ENCODE measurements at regions not wholly inside any gene's neighbourhood (a gene's known extent, or its start where the extent isn't known, plus 50 kb on each side); places are given as distances from the start of the nearest gene placed in this dataset.

DNA sequence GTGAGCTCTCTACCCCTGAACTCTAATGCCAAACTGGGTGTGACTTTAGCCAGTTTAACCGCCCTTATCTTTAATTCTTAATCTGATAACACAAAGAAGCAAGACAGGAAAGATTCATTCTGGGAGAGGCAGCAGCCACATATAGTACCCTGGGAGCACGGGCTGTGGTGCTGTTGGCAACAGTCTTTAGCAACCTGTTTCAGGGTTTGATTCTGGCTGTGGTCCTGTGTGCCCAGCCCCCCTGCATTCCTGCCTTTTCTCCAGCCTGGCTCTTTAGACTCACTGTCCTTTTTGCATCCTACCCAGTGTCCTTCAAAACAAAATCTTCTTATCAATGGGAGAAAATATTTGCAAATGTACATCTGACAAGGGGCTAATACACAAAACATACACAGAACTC lies 275.2 kb downstream of the GXYLT1 start:
- no peak for DNase-seq

DNA sequence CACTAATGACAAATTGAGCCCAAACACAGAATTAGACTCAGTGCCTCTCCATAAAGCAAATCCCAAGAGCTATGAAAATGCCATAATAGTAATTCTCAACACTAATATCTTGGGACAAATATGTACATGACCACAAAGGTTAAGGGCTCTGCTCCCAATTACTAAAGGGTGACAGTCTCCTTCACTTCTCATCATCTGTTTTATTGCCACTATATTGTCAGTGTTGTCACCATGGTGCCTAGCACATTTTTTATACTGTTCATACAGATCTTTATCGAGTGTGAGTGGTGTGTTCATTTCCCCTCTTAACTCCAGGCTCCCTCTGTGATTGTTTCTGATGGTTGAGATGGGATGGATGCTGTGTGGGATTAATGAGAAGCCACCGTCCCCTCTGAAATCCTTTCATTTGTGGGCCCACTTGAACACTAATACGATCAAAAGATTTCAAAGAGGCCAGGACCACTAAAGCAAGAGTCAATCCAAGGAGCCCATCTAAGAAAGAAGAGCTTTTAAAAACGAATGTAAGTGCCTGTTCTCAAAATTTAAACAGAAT lies 277.7 kb downstream of the GXYLT1 start:
- DNase-seq = no peak

DNA sequence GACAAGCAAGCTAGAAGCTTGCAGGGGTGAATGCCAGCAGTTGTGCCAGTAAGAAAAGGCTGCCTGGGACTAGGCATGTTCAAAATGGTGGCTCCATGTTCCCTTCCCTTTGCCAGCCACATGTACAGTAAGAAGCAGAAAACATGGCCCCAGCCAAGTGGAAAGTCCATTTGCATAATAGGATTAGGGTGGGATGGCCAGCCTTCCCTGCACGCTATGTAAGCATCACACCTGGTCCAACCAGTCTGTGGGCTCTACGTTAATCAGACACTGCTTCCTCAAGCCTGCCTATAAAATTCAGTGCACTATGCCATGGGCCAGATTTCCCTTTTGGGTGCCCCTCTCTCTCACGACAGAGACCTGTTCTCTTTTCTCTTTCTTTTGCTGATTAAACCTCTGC lies 288.4 kb downstream of the GXYLT1 start:
- no peak for DNase-seq

DNA sequence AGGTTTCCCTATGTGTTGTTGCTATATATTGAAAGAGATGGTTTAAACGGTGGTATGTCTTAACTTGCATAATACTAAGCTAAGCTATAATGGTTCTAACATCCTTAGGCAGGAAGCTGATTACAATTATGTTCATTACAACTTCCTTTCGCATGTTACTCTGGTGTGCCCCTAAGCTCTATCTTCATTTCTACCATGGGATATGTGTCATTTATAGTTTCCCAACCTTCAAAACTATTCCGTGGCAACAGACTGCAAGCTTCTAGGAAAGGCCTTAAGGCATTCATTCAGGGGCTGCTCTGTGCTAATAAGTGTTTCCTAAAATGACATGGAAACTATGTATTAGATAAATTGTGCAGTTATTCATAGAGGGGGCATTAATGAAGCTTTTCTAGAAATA lies 294.6 kb downstream of the GXYLT1 start:
- DNase-seq = no peak

DNA sequence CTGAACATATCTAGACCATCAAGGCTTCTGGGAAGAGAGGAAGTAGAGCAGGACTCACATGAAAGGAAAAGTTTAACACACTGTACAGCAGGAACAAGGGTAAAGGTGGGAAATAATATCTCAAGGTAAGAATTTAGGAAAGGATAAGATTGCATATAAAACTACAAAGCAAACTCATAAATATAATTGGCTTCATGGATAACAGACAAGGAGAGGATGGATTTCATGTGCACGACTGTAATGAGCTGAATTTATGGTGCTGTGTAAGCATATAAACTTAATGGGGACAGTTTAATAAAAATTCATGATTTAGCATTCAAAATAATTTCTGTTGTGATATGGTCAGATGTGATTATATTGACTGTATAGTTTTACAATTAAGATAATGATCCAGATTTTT lies 298.0 kb downstream of the GXYLT1 start:
- no peak for DNase-seq

DNA sequence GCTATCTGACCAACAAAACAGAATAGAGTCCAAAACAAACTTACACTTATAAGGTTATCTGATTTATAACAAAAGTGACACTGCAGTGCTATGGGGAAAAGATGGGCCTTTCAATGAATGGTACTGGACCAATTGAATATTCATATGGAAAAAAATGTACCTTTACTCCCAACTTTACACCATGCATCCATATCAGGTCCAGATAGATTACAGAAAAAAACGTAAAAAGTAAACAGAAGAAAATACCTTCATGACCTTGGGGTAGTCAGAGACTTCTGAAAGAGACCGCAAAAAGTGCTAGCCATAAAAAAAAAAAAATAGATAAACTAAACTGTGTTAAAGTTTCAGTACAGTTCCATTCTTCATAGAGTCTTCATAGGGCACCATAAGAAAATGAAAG lies 308.3 kb downstream of the GXYLT1 start:
- no peak for DNase-seq

DNA sequence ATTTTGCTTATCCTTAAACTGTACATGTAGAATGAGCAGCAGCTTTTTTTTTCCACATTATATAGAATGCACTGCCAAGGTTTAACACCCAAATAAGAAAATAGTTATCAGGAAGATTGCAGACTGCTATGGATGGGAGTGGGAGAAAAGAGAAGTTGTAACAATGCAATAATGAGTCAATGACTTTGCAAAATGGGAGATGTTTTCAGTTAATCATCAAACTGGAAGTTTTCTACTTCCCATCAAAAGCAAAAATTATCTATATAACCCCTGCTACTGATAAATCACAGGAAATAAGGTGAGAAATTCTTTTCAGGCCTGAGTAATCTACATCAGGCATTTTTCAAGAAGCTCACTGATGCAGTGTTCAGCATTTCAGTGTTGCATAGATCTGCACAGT lies 309.1 kb downstream of the GXYLT1 start:
- no peak for DNase-seq

DNA sequence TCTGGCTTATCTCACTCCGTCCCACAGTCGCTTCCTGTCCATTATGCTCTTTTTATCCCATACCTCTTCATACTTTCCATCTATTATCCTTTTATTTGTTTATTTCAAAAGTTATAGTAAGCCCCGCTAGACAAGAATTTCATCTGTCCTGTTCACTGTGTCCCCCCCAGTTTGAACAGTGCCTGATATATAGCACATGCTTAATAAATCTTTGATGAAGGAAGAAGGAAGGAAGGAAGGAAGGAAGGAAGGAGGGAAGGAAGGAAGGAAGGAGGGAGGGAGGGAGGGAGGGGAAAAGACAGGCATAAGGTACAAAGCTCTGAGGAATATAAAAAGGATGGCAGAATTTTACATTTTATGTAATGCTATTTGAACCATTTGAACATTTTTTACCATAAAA lies 324.7 kb downstream of the GXYLT1 start:
- DNase-seq = no peak

DNA sequence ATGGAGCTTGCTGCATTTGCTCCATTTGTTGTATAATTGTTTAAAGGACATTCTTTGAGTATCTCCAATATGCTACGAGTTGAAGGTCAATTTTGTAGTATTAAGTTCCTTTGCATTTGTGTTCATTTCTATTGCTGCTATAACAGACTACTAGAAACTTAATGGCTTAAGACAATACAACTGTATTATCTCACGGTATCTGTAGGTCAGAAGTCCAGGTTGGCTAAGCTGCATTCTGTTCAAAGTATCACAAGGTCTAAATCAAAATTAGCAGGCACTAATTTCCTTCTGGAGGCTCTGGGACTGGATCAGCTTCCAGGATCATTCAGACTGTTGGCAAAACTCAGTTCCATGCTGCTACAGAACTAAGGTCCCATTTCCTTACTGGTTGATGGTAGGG lies 340.6 kb downstream of the GXYLT1 start:
- no peak for DNase-seq

DNA sequence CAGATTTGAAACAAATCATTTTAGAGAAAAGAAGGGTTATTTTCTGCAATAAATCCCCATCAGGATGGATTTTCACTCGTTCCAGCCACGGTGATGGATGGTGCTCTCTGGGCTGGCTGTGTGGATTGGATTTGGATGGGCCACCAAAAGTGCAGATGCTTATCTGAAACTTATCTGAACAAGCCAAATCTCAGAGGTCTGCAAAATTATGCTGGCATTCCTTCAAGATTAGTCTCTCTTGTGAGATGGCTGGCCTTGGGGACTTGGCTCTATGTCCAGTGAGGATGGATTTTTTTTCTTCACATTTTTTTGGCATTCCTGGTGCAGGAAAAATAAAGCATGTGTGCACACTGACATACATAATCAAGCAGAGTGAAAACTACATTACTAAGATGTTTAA lies 341.9 kb downstream of the GXYLT1 start:
- no peak for DNase-seq

DNA sequence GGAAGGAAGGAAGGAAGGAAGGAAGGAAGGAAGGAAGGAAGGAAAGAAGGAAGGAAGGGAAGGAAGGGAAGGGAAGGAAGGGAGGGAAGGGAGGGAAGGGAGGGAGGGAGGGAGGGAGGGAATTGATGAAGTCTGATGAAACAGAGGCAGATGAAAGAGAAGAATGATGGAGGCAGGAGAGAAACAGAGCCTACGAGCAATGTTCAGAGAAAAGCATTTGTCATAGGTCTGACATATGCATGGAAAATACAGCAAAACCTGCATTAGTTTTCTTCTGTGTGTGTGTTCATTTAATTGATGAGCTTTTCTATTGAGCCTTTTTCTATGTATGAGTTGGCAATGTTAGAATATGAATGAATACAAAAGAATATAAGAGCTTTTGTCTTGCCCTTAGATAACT lies 343.4 kb downstream of the GXYLT1 start:
- no peak for DNase-seq

DNA sequence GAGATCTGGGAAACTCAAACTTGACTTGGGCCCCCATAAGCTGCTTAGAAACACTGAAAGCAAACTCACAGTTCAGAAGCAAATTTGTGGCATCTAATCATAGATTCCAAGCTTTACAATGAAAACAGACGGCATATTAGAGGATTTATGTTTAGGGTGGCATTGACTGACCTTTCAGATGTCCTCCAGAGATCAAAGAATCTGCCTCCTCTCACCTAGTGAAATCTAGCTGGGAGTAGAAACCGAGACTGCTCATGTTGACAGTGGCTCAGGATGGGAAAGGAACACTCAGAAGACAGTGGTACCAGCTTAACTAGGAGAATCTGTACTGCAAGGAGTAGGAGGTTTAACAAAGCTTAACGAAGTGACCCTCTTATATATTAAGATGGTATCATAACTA lies 345.0 kb downstream of the GXYLT1 start:
- DNase-seq = no peak

DNA sequence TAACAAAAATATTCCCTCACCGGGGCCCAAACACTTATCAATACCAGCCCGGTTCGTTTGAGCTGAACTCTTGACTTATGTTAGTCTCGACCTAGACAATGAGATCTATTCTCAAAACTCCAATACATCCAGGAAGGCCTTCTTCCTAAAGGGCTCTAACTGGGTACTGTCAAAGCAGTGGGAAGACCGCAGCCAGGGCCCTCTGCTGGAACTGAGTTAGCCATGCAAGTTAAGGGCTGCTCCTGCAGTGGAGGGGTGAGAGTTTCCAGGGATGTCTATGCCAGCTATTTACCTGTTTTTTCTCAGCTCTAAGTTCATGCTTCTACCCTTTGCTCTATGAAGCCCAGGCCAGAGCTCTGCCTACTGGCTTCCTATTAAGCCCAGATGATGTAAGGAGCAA lies 348.8 kb downstream of the GXYLT1 start:
- DNase-seq = no peak

DNA sequence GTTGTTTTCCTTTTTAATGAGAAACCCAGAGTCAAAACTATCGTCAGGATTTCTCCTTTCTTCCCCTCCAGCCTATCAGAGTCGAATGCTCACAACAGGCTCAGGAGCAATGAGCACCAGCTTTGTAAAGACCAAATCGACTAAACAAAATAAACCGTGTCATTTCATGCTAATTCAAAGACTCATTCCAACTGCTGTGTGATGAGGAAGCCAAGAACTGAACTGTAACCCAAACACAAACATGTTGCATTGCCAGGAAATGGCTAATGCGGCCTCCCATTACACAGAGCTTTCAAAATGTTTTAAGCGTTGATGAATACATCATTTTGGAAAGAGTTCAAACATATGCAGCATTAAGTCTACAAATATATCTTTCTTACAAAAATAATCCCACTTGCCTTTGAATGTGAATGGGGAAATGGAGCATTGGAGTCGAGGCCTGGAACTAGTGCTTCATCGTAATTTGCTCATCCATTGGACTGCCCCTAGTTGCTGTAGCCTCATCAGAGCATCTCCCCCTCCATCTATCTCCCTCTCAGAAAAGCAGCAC lies 349.5 kb downstream of the GXYLT1 start:
- no peak for DNase-seq

DNA sequence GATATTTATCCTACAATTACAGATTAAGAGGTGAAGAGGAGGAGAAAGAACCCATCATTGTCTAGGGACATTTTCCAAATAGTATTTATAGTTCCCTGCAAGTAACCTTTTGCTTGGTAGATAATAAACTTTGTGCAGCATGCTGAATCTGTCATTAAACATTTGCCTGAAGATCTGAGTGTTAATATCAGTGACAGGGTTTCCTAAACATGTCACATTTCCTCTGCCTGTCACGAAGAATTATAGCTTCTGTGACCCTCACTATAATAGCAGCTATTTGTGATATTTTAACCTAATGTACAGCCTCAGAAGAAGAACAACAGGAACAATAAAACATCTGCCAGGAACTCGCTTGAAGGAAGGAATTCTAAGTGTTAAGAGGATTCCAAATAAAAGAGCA lies 350.3 kb downstream of the GXYLT1 start:
- DNase-seq = no peak

DNA sequence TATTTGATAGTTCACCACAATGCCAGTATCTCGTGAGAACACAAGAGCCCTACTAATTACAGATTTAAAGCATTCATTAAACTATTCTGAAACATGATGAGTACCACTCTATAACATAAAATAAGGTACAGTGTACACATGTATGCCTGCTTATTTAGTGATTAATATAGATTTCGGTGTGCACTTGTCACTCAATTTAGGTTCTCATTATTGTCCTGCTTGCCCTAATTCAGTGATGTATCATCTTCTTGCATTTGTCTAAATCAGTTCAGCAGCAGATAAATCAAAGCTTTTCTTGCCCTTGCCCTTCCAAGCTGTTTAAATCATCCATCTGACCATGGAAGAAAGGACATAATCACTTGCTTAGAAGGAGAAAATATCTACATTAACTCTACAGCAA lies 359.7 kb downstream of the GXYLT1 start:
- DNase-seq = no peak

DNA sequence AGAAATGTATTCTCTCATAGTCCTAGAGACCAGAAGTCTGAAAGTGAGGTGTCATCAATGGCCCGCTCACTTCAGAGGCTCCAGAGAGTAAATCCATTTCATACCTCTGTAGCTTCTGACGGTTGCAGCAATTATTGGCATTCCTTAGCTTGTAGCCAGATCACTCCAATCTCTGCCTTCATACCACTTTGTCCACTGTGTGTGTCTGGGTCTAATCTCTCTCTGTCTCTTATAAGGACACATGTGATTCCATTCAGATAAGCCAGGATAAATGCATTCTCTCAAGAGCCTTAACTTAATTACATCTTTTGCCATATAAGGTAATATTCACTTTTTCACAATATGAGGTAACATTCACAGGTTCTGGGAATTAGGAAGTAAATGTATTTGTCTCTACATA lies 365.7 kb downstream of the GXYLT1 start:
- DNase-seq = no peak

DNA sequence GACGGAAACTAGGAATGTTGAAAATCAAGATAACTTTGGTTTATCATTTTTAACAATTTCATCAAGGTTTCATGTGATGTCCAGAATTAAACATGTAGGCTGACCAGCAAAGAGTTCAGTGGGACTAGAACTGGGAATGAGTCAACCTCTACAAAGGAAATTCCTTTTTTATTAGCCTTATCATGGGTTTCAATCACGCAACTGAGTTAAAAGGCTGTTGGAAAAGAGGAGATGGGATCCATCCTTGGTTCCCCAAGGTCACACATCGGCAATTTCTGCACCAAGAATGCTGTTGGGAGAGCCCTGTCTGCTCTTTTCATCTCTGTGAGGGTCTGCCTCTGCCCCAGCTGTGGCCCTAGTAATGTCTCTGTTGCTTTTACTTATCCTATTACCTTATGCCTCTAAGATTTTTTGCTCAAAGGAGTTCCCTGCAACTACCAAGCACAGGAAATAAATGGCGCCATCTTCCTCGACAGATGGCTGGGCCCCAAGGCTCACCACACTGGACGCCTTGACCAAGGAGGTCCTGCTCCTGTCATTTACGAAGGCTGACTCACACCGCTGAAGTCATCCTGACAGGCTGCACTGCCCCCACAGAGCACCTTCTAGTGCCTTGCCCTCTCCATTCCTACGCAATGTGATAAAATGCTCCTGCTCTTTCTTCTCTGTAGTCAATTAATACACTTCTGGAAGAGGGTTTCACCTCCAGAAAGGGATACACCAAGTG lies 367.4 kb downstream of the GXYLT1 start:
- DNase-seq = no peak

DNA sequence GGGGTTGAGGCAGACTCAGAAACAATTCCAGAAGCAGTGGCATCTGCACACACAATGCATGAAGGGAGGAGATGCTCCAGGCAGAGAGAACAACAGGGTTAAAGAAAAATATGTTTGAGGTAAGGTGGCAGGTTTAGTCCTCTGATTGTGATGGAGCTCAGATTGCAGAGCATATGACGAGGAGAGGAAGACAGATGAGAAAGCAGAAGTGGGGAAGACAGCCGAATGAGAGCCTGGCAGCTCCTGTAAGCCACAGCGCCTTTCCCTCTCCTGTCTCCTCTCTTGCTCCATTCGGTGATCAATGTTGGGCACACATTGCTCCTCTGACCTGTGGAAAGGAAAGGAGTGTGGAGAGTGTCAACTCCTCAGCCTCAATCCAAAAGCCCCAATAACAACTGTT lies 372.2 kb downstream of the GXYLT1 start:
- DNase-seq = no peak

DNA sequence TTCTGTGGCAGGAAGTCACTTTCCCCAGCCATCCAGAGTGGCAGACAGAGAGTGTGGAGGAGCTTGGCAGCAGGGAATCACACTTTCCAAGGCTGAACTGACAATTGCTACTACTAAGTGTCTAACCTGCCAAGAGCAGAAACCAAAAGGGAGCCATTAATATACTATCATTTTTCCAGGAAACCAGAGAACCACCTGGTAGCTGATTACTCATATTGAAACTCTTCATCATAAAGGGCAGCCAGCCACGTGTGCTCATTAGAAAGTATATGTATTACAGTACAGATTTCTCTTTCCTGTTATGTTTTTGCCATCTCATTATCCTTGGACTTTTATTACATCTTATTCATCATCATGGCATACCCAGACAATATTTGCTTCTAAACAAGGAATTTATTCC lies 374.9 kb downstream of the GXYLT1 start:
- DNase-seq = no peak

DNA sequence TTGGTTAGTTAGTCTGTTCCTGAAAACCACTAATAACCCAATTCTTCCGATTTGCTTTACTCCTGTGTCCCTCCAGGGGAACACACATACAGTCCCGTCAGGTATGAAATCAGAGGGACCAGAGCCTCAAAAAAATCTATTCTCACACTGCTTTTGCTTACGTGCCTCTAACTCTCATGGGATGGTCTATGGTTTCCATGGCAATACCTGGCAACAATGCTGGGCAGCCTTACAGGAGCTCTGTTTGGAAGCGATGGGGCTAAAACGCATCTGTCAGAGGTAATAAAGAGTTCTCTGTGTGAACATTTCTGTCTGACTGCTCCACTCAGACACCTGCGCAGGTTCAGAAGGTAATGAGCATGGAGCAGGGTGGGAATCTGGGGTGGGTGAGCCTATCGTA lies 376.2 kb downstream of the GXYLT1 start:
- DNase-seq = no peak

DNA sequence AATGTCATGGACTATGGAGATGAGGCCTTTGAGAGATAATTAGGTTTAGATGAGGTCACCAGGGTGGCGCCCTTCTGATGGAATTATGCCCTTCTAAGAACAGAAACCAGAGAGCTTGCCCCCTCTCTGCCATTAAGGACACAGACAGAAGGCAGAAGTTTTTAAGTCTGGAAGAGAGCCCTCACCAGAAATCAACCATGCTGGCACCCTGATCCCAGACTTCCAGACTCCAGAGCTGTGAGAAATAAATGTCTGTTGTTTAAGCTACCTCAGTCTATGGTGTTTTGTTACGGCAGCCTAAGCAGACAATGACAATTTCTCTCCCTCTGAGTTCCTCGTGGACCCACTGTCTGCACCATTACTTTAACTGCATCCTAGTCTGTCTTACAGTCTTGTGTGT lies 382.0 kb downstream of the GXYLT1 start:
- DNase-seq = no peak

DNA sequence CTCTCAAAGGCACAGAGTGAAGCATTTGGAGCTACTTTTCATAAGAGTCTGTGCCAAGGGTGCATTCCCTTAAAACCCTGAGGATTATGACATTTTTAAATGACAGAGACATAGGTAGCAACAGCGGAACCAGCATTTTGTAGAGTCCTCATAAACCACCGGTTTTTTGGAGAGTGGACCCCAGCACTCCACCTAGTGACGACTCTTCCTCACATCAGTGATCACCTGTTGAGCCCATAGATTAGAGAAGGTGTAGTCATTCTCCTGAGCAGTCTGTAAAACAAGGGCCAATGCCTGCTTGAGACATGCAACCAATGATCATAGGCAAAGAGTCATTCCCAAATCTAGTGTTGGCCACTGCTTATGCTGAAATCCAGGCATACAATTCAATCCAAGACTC lies 399.1 kb downstream of the GXYLT1 start:
- no peak for DNase-seq

DNA sequence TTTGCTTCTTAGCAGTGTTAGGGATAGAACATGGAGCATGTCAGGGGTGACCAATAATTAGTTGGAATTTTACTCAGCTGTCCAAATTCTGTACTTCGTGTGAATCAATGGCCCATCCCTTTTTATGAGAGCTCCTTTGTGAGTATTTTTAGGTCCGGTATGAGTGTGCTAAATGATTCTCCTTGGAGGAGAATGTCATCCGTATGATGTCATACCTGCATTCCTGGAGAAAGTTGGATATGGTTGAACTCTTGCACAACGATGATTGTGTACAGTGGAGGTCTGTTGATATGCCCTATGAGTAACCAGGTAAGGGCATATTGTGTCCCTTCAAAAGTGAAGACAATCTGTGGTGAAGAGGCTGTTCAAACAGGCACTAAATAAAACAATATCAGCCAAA lies 400.8 kb downstream of the GXYLT1 start:
- no peak for DNase-seq

DNA sequence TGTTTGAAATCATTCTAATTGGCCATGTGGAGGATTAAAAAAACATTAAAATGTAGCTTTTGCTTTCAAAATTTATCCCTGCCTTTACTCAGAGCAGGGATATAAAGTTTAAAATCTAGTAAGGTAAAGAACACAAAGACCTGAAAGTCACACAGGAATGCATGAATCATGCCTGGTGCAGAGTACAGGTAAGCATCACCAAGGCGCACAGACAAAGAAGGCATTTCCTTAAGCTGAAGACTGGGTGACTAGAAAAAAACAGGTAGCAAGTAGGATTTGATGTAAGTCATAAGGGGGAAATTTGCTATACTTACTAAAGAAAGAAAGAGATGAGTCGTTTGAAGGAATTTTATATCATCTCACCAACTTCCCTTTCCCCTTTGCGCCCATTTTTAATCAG lies 405.6 kb downstream of the GXYLT1 start:
- DNase-seq = no peak

Data from activated CD8-positive, alpha-beta memory T cell treated with anti-CD3 and anti-CD28 coated beads, Interleukin-2, amount 50 U/mL, for 48 hours (primary cell).